ENCODE measurements at regions not wholly inside any gene's neighbourhood (a gene's known extent, or its start where the extent isn't known, plus 50 kb on each side); places are given as distances from the start of the nearest gene placed in this dataset.

GRCh38 chr18:10033016-10033399 is 119.2 kb downstream of the VAPA start:
- TF ChIP-seq, protein P1, sequence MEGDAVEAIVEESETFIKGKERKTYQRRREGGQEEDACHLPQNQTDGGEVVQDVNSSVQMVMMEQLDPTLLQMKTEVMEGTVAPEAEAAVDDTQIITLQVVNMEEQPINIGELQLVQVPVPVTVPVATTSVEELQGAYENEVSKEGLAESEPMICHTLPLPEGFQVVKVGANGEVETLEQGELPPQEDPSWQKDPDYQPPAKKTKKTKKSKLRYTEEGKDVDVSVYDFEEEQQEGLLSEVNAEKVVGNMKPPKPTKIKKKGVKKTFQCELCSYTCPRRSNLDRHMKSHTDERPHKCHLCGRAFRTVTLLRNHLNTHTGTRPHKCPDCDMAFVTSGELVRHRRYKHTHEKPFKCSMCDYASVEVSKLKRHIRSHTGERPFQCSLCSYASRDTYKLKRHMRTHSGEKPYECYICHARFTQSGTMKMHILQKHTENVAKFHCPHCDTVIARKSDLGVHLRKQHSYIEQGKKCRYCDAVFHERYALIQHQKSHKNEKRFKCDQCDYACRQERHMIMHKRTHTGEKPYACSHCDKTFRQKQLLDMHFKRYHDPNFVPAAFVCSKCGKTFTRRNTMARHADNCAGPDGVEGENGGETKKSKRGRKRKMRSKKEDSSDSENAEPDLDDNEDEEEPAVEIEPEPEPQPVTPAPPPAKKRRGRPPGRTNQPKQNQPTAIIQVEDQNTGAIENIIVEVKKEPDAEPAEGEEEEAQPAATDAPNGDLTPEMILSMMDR (IDR thresholded peaks at IDR 0.05), result no peak
- no peak for TF ChIP-seq REST (IDR thresholded peaks at IDR 0.05; ENCODE audit: insufficient read depth in 1 of 2, low read depth in 2 of 2, low read length in 1 of 2)
- TF ChIP-seq TCF7L2 (IDR thresholded peaks at IDR 0.05; ENCODE audit: low read depth, low read length), result no peak
- no peak for TF ChIP-seq POLR2AphosphoS5 (IDR thresholded peaks at IDR 0.05; ENCODE audit: low read depth, low read length)
- no peak for TF ChIP-seq SIN3A (IDR thresholded peaks at IDR 0.05; ENCODE audit: borderline replicate concordance, insufficient read depth, low read depth, low read length)

Data from Panc1 (cell line).